22Rv1 (cell line): ENCODE measurements at regions not wholly inside any gene's neighbourhood (a gene's known extent, or its start where the extent isn't known, plus 50 kb on each side); places are given as distances from the start of the nearest gene placed in this dataset.

Experiments used
- CTCF ChIP-seq: fragments of 450-650 bp; IDR thresholded peaks from 2 replicates; pipeline ENCODE4 v1.5.1; 2017; ENCODE audit warnings: mild to moderate bottlenecking
- ZFX ChIP-seq: fragments of 450-650 bp; IDR thresholded peaks from 2 replicates; pipeline ENCODE4 v1.6.1; 2017; ENCODE audit warnings: antibody characterized with exemption, borderline replicate concordance

- TF ChIP-seq CTCF (no peak), ZFX (no peak)
These were observed 235.9 kb downstream of the SOX2 start for GRCh38 chr3:181947606-181948005.
